Caco-2 (cell line): ENCODE measurements at regions not wholly inside any gene's neighbourhood (a gene's known extent, or its start where the extent isn't known, plus 50 kb on each side); places are given as distances from the start of the nearest gene placed in this dataset.

Experiments
- BruUV-seq: library from RNA; stranded (reverse); fragments of 400-500 nt; replicated peaks from 2 replicates; lab custom pipeline; 2021; lab: Mats Ljungman, UMichigan
- CTCF ChIA-PET: fragments of 300-600 bp; sonication (Branson Sonifier 250); formaldehyde crosslinking; loops from one replicate; lab custom pipeline; 2022; ENCODE audit warnings: antibody characterized with exemption; lab: Charles Lee
- POLR2A ChIA-PET: fragments of 300-600 bp; sonication (Branson Sonifier 250); formaldehyde crosslinking; loops from one replicate; lab custom pipeline; 2022; ENCODE audit warnings: antibody characterized with exemption; lab: Charles Lee
- DNase-seq, 2 experiments: peaks; one replicate each; pipeline versions ENCODE4 v3.0.0 to v3.0.0-alpha.2; 2020 to 2022
- H3K27me3 ChIP-seq: replicated peaks from 2 replicates; pipeline ENCODE4 v1.6.0; 2011; ENCODE audit warnings: low read length; ENCODE audit not compliant: control insufficient read depth, insufficient read depth
- H3K36me3 ChIP-seq: 2 replicates; pipeline ENCODE4 v1.5.1; 2011; ENCODE audit warnings: low read length; ENCODE audit not compliant: control insufficient read depth, insufficient read depth
- H3K4me1 ChIP-seq: fragments of 250-450 bp; sonication (Bioruptor Pico); 2 replicates; pipeline ENCODE4 v1.5.1; 2020; ENCODE audit warnings: mild to moderate bottlenecking
- H3K4me3 ChIP-seq: 2 replicates; pipeline ENCODE4 v1.5.1; 2011; ENCODE audit warnings: low read depth, mild to moderate bottlenecking, control low read depth, low read length
- H3K9me3 ChIP-seq: fragments of 250-450 bp; sonication (Bioruptor Pico); 2 replicates; pipeline ENCODE4 v1.5.1; 2020; ENCODE audit warnings: mild to moderate bottlenecking, moderate library complexity
- H3K27ac Mint-ChIP-seq: one replicate; pipeline ENCODE4 v1.8.0; 2022; ENCODE audit warnings: mixed read lengths; ENCODE audit not compliant: unreplicated experiment
- H3K27me3 Mint-ChIP-seq: one replicate; pipeline ENCODE4 v1.8.0; 2022; ENCODE audit warnings: mixed read lengths; ENCODE audit not compliant: insufficient read depth, unreplicated experiment
- H3K36me3 Mint-ChIP-seq: one replicate; pipeline ENCODE4 v1.8.0; 2022; ENCODE audit warnings: mild to moderate bottlenecking, mixed read lengths; ENCODE audit not compliant: insufficient read depth, unreplicated experiment
- H3K4me1 Mint-ChIP-seq: one replicate; pipeline ENCODE4 v1.8.0; 2022; ENCODE audit warnings: low read depth, mixed read lengths; ENCODE audit not compliant: unreplicated experiment
- H3K4me3 Mint-ChIP-seq: one replicate; pipeline ENCODE4 v1.8.0; 2022; ENCODE audit warnings: mild to moderate bottlenecking, moderate library complexity, mixed read lengths; ENCODE audit not compliant: unreplicated experiment
- H3K9me3 Mint-ChIP-seq: one replicate; pipeline ENCODE4 v1.8.0; 2022; ENCODE audit warnings: mixed read lengths; ENCODE audit not compliant: unreplicated experiment
- CTCF ChIP-seq, 2 experiments: fragments of 200-600 bp in 1 of 2; IDR thresholded peaks; 1 replicate in 1 of 2; 2 replicates in 1 of 2; pipeline versions ENCODE4 v1.5.1 to v1.8.0; 2011 to 2022; ENCODE audit warnings: antibody characterized with exemption in 1 of 2, control low read depth in 1 of 2, inconsistent platforms in 1 of 2, low read depth in 1 of 2, low read length in 1 of 2, mild to moderate bottlenecking in 1 of 2, moderate library complexity in 1 of 2; ENCODE audit not compliant: insufficient read depth in 1 of 2, severe bottlenecking in 1 of 2, unreplicated experiment in 1 of 2
- intact Hi-C: fragments of 100-400 bp; cut with micrococcal nuclease; formaldehyde crosslinking; loops from one replicate; pipeline ENCODE4 v1.10.0; 2022; ENCODE audit not compliant: unreplicated experiment

GRCh38 chr21:15359251-15359650, 294.5 kb upstream of the NRIP1 start:
- TF ChIP-seq CTCF (IDR thresholded peaks at IDR 0.05; ENCODE audit: insufficient read depth in 1 of 2, low read depth in 1 of 2, low read length in 1 of 2, severe bottlenecking in 1 of 2, unreplicated experiment in 1 of 2): no peak
- Mint-ChIP-seq H3K4me3 (no peak overlapping the region), H3K27ac (no peak overlapping the region), H3K27me3 (no peaks in the 10 kb centered on the region), H3K4me1 (no peaks in the 10 kb centered on the region), H3K9me3 (no peaks in the 10 kb centered on the region), H3K36me3 (no peaks in the 10 kb centered on the region)
- no peaks in the 10 kb centered on the region for H3K36me3 ChIP-seq
- no peaks in the 10 kb centered on the region for H3K9me3 ChIP-seq
- CTCF ChIA-PET: no interaction called here
- DNase-seq: no peak
- BruUV-seq: no TSS peak
- no peaks in the 10 kb centered on the region for H3K27me3 ChIP-seq
- H3K4me3 ChIP-seq: no peak overlapping the region
- POLR2A ChIA-PET: no interaction called here
- H3K4me1 ChIP-seq: no peaks in the 10 kb centered on the region
- intact Hi-C loops: no loop called here

- no peaks in the 10 kb centered on the region for H3K27me3 ChIP-seq
- H3K36me3 Mint-ChIP-seq: no peaks in the 10 kb centered on the region
- CTCF ChIA-PET: no interaction called here
- H3K4me1 ChIP-seq: no peaks in the 10 kb centered on the region
- no peaks in the 10 kb centered on the region for H3K36me3 ChIP-seq
- no peaks in the 10 kb centered on the region; the same call in 1 of the 2 replicates for H3K9me3 ChIP-seq
- POLR2A ChIA-PET: no interaction called here
- DNase-seq: no peak
- intact Hi-C loops: no loop called here
- H3K27ac Mint-ChIP-seq: no peak overlapping the region
- BruUV-seq: no TSS peak
- H3K4me1 Mint-ChIP-seq: peaks cover 5% of the 10 kb centered on the region
- no peak overlapping the region for H3K4me3 ChIP-seq
- H3K4me3 Mint-ChIP-seq: no peak overlapping the region
- TF ChIP-seq CTCF (IDR thresholded peaks at IDR 0.05; ENCODE audit: insufficient read depth in 1 of 2, low read depth in 1 of 2, low read length in 1 of 2, severe bottlenecking in 1 of 2, unreplicated experiment in 1 of 2): no peak
- peaks cover 10% of the 10 kb centered on the region for H3K9me3 Mint-ChIP-seq
- no peaks in the 10 kb centered on the region for H3K27me3 Mint-ChIP-seq
Measured at GRCh38 chr21:15362458-15362857, 297.7 kb upstream of the NRIP1 start.

- no peaks in the 10 kb centered on the region for H3K27me3 ChIP-seq
- Mint-ChIP-seq H3K9me3 (peaks cover 10% of the 10 kb centered on the region), H3K4me3 (no peak overlapping the region), H3K27ac (no peak overlapping the region), H3K4me1 (peaks cover 5% of the 10 kb centered on the region), H3K27me3 (no peaks in the 10 kb centered on the region), H3K36me3 (no peaks in the 10 kb centered on the region)
- POLR2A ChIA-PET: no interaction called here
- H3K4me1 ChIP-seq: no peaks in the 10 kb centered on the region
- no peaks in the 10 kb centered on the region; the same call in 1 of the 2 replicates for H3K9me3 ChIP-seq
- H3K36me3 ChIP-seq: no peaks in the 10 kb centered on the region
- CTCF ChIA-PET: no interaction called here
- no peak for TF ChIP-seq CTCF (IDR thresholded peaks at IDR 0.05; ENCODE audit: insufficient read depth in 1 of 2, low read depth in 1 of 2, low read length in 1 of 2, severe bottlenecking in 1 of 2, unreplicated experiment in 1 of 2)
- BruUV-seq: no TSS peak
- no peak for DNase-seq
- intact Hi-C loops: no loop called here
- H3K4me3 ChIP-seq: no peak overlapping the region
Measured at GRCh38 chr21:15363921-15364320, 299.1 kb upstream of the NRIP1 start.
